CD14-positive monocyte (primary cell): ENCODE measurements at regions not wholly inside any gene's neighbourhood (a gene's known extent, or its start where the extent isn't known, plus 50 kb on each side); places are given as distances from the start of the nearest gene placed in this dataset.
A peak's percentile ranks its signal among the peaks of the same experiment; 100 is the strongest.

Experiments used
- DNase-seq, 3 donors: peaks; one replicate each; pipeline ENCODE4 v3.0.0-alpha.2; 2011 to 2022
- H2AFZ ChIP-seq: 2 replicates; pipeline ENCODE4 v1.6.0; 2012; ENCODE audit warnings: mild to moderate bottlenecking, low read depth, low read length, inconsistent platforms; ENCODE audit not compliant: insufficient read depth, poor library complexity, severe bottlenecking
- H3K27ac ChIP-seq, 2 donors: 1 replicate in 1 of 2; 2 replicates in 1 of 2; pipeline ENCODE4 v1.5.1; 2012 to 2013; ENCODE audit warnings: low read length in 2 of 2, control low read depth in 1 of 2, inconsistent platforms in 1 of 2, low read depth in 1 of 2, mild to moderate bottlenecking in 1 of 2
- H3K27me3 ChIP-seq, 2 donors: one replicate each; pipeline versions ENCODE4 v1.6.0 to v1.6.1; 2011 to 2013; ENCODE audit warnings: low read length in 2 of 2; ENCODE audit not compliant: control insufficient read depth in 2 of 2, insufficient read depth in 2 of 2
- H3K36me3 ChIP-seq, 2 donors: replicated peaks in 1 of 2; 1 replicate in 1 of 2; 2 replicates in 1 of 2; pipeline versions ENCODE4 v1.5.1 to v1.6.1; 2012 to 2013; ENCODE audit warnings: low read length in 2 of 2, control low read depth in 1 of 2, inconsistent platforms in 1 of 2, mild to moderate bottlenecking in 1 of 2; ENCODE audit not compliant: insufficient read depth in 2 of 2, control insufficient read depth in 1 of 2
- H3K4me1 ChIP-seq, 2 donors: 1 replicate in 1 of 2; 2 replicates in 1 of 2; pipeline versions ENCODE4 v1.5.1 to v1.6.1; 2012 to 2013; ENCODE audit warnings: low read length in 2 of 2, control low read depth in 1 of 2, inconsistent platforms in 1 of 2, mild to moderate bottlenecking in 1 of 2, moderate library complexity in 1 of 2; ENCODE audit not compliant: insufficient read depth in 2 of 2, control insufficient read depth in 1 of 2
- H3K4me2 ChIP-seq: replicated peaks from 2 replicates; pipeline ENCODE3; 2012; ENCODE audit warnings: low read length, moderate library complexity, mild to moderate bottlenecking; ENCODE audit not compliant: poor library complexity, severe bottlenecking; ENCODE audit errors: extremely low read depth
- H3K4me3 ChIP-seq, 3 experiments: fragments of 200-600 bp in 1 of 3; sonication (generic) in 1 of 3; replicated peaks in 1 of 3; 1 replicate in 2 of 3; 2 replicates in 1 of 3; pipeline ENCODE4 v1.5.1; 2011 to 2013; ENCODE audit warnings: low read length in 3 of 3, mild to moderate bottlenecking in 3 of 3, control low read depth in 2 of 3, low read depth in 2 of 3, inconsistent platforms in 1 of 3, moderate library complexity in 1 of 3
- H3K79me2 ChIP-seq: 2 replicates; pipeline ENCODE4 v1.6.0; 2012; ENCODE audit warnings: mild to moderate bottlenecking, control low read depth, inconsistent platforms, low read length, moderate library complexity; ENCODE audit not compliant: insufficient read depth
- H3K9ac ChIP-seq: 2 replicates; pipeline ENCODE4 v1.6.0; 2017; ENCODE audit warnings: low read length, mild to moderate bottlenecking; ENCODE audit not compliant: insufficient read depth, poor library complexity, severe bottlenecking
- H3K9me3 ChIP-seq, 2 donors: replicated peaks in 1 of 2; 1 replicate in 1 of 2; 2 replicates in 1 of 2; pipeline versions ENCODE4 v1.5.1 to v1.6.1; 2012 to 2013; ENCODE audit warnings: low read length in 2 of 2, control low read depth in 1 of 2; ENCODE audit not compliant: control insufficient read depth in 1 of 2, insufficient read depth in 1 of 2
- H4K20me1 ChIP-seq: 2 replicates; pipeline ENCODE4 v1.6.0; 2012; ENCODE audit warnings: mild to moderate bottlenecking, low read length, control low read depth, moderate library complexity; ENCODE audit not compliant: insufficient read depth
- H3K27ac Mint-ChIP-seq, 7 donors: one replicate each; pipeline ENCODE4 v1.8.0; 2020; ENCODE audit warnings: mild to moderate bottlenecking in 7 of 7, mixed read lengths in 7 of 7, moderate library complexity in 6 of 7, inconsistent platforms in 2 of 7
- H3K27me3 Mint-ChIP-seq, 3 donors: one replicate each; pipeline ENCODE4 v1.8.0; 2021 to 2022; ENCODE audit warnings: low read depth in 3 of 3, mild to moderate bottlenecking in 3 of 3, mixed read lengths in 3 of 3, moderate library complexity in 3 of 3, inconsistent platforms in 1 of 3
- H3K36me3 Mint-ChIP-seq, 2 donors: one replicate each; pipeline ENCODE4 v1.8.0; 2020; ENCODE audit warnings: mixed read lengths in 2 of 2, inconsistent platforms in 1 of 2, mild to moderate bottlenecking in 1 of 2
- H3K4me1 Mint-ChIP-seq: one replicate; pipeline ENCODE4 v1.8.0; 2020; ENCODE audit warnings: mild to moderate bottlenecking, mixed read lengths
- H3K4me3 Mint-ChIP-seq, 2 donors: one replicate each; pipeline ENCODE4 v1.8.0; 2020; ENCODE audit warnings: mild to moderate bottlenecking in 2 of 2, mixed read lengths in 2 of 2, moderate library complexity in 1 of 2
- H3K9me3 Mint-ChIP-seq, 7 donors: one replicate each; pipeline ENCODE4 v1.8.0; 2020 to 2022; ENCODE audit warnings: mixed read lengths in 7 of 7, mild to moderate bottlenecking in 6 of 7, moderate library complexity in 6 of 7, inconsistent platforms in 2 of 7
- WGBS: methylation state at CpG from one replicate; pipeline ENCODE4 v1.1.5; 2013; ENCODE audit warnings: missing lambda C conversion rate; ENCODE audit not compliant: insufficient coverage; 5-methylcytosine and 5-hydroxymethylcytosine counted together
- intact Hi-C, 2 donors: fragments of 100-400 bp; cut with micrococcal nuclease; formaldehyde crosslinking; loops; one replicate each; pipeline versions ENCODE4 v1.15.0 to v1.15.1; 2023
- TF ChIP-seq, protein P1 (sequence below): fragments of 200-600 bp; IDR thresholded peaks from one replicate; pipeline ENCODE4 v1.8.0; 2022; ENCODE audit warnings: antibody characterized with exemption, mild to moderate bottlenecking

DNA sequence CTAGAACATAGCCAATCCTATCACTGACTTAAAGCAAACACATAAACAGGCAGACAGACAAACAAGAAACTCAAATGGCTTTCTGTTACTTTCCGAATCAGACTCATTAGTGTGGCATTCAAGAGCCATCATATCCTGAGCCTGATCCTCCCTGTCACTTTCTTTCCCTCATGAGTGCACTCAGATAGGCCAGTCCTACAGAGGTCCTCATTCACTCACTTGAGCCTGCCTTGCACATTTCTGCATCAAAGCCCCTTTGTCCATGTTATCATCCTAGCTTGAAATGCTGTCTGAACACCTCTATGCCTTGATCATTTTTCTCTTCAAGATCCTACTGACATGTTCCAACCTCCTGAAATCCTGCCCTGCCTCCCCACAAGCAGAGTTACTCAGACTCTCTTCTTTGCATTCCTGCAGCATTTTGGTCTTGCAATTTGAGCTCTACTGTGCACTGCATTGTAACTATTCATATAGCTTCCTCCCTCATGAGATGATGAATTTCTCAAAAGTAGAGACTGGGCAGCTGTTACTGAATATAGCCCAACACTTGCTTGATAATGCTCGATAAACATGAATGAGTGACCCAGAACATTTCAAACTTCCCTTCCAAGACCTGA lies 126.9 kb downstream of the PALM2AKAP2 start:
- peaks cover 0 to 1% (median 0%) of the 10 kb centered on the region in 3 donors for H3K27me3 Mint-ChIP-seq
- Histone ChIP-seq H3K27ac (no peak overlapping the region), H3K9ac (no peak overlapping the region), H3K36me3 (no peaks in the 10 kb centered on the region), H2AFZ (no peak overlapping the region), H4K20me1 (no peaks in the 10 kb centered on the region), H3K9me3 (no peaks in the 10 kb centered on the region), H3K4me3 (no peak overlapping the region), H3K4me1 (no peaks in the 10 kb centered on the region), H3K27me3 (no peaks in the 10 kb centered on the region), H3K4me2 (no peak overlapping the region), H3K79me2 (no peaks in the 10 kb centered on the region)
- no peaks in the 10 kb centered on the region for H3K36me3 Mint-ChIP-seq
- no peaks in the 10 kb centered on the region for H3K9me3 Mint-ChIP-seq
- intact Hi-C loops: loop anchor here in 1 of 2 donors (5.0 kb wide), 1 partner anchor 245 kb away; no protein-coding TSS in a partner anchor
- peaks cover 7% of the 10 kb centered on the region for H3K4me1 Mint-ChIP-seq
- TF ChIP-seq, protein P1, sequence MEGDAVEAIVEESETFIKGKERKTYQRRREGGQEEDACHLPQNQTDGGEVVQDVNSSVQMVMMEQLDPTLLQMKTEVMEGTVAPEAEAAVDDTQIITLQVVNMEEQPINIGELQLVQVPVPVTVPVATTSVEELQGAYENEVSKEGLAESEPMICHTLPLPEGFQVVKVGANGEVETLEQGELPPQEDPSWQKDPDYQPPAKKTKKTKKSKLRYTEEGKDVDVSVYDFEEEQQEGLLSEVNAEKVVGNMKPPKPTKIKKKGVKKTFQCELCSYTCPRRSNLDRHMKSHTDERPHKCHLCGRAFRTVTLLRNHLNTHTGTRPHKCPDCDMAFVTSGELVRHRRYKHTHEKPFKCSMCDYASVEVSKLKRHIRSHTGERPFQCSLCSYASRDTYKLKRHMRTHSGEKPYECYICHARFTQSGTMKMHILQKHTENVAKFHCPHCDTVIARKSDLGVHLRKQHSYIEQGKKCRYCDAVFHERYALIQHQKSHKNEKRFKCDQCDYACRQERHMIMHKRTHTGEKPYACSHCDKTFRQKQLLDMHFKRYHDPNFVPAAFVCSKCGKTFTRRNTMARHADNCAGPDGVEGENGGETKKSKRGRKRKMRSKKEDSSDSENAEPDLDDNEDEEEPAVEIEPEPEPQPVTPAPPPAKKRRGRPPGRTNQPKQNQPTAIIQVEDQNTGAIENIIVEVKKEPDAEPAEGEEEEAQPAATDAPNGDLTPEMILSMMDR: no peak
- H3K4me3 Mint-ChIP-seq: no peak overlapping the region
- DNase-seq: no peak
- 100% methylated on average over 1 of the region's 2 CpGs for WGBS
- H3K27ac Mint-ChIP-seq: peak overlapping the region in 1 of 7 donors; percentile 33

DNA sequence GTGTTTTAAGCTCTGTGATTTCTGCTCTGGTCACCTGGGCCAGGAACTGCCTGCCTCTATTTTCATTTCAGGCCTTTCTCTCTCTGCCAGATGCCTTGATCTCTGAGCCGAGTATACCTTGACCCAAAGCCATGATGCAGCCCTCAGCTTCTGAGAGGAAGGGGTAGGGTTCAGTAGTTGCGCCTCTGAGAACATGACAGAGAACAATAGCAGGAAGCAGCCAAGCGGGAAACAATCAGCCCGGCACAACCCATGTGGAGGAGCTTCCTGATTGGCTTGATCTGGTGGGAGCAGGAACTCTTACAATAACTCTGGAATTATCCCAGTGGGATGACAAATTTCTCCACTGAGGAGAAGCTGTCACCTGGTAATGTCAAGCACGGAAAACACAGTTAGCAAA lies 127.4 kb downstream of the PALM2AKAP2 start:
- Histone ChIP-seq H3K9me3 (no peaks in the 10 kb centered on the region), H3K4me2 (no peak overlapping the region), H4K20me1 (no peaks in the 10 kb centered on the region), H3K9ac (no peak overlapping the region), H3K79me2 (no peaks in the 10 kb centered on the region), H3K27ac (no peak overlapping the region), H2AFZ (no peak overlapping the region), H3K36me3 (no peaks in the 10 kb centered on the region), H3K4me1 (no peaks in the 10 kb centered on the region), H3K27me3 (no peaks in the 10 kb centered on the region), H3K4me3 (no peak overlapping the region)
- no peaks in the 10 kb centered on the region for H3K36me3 Mint-ChIP-seq
- no peak for DNase-seq
- intact Hi-C loops: loop anchor here in 1 of 2 donors (5.0 kb wide), 1 partner anchor 245 kb away; no protein-coding TSS in a partner anchor
- peaks cover 7% of the 10 kb centered on the region for H3K4me1 Mint-ChIP-seq
- no peak overlapping the region for H3K4me3 Mint-ChIP-seq
- WGBS: 43% methylated on average over 3 of the region's 5 CpGs
- peaks cover 0 to 1% (median 0%) of the 10 kb centered on the region in 3 donors for H3K27me3 Mint-ChIP-seq
- TF ChIP-seq, protein P1: no peak
- H3K27ac Mint-ChIP-seq: no peak overlapping the region
- H3K9me3 Mint-ChIP-seq: no peaks in the 10 kb centered on the region
